ENCODE measurements at regions not wholly inside any gene's neighbourhood (a gene's known extent, or its start where the extent isn't known, plus 50 kb on each side); places are given as distances from the start of the nearest gene placed in this dataset.

DNA sequence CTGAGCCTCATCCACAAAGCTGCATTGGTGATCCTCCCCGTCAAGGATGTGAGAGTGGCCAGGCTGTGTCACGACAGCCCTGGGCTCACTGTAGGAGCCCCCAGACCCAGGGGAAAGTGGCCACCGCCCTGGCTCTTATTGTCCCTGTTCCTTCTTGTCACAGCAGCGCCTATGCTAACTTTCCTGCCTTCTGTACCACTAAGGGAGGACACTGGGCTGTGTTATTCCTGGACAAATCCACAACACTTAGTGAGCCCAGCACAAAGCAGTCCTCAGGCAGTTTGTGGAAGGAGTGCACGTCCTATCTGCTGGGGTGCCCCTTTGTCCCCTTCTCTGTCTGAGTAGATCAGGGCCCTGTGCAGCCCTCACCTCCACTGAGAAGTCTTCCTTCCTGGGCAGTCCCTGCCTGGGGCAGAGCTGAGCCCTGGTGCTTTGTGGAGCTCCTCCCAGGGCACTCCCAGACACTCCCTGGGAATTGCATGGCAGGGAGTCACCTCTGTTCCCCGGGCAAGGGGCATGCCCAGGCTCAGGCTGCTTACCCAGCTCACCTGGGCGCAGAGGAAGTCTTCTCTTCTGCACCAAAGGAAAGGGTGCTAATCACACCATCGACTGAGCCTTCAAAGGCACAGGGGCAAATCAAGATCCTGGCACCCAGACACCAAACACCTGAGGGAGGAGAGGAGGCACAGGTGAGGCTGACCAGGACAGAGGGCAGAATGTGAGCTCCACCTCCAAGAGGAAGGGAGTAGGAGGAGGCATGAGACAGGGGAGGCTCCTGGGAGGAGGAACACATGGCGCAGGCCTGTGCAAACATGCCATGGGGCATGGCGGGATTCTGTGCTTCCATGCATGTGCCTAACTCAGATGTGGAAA is 138.7 kb downstream of the KLF13 start:
- no peaks in the 10 kb centered on the region for H3K27me3 ChIP-seq (replicated peaks; ENCODE audit: insufficient read depth)
- no peaks in the 10 kb centered on the region for H3K36me3 ChIP-seq
- H3K27ac ChIP-seq = no peak overlapping the region
- no peak for ATAC-seq (ENCODE audit: insufficient number of reproducible peaks, low FRiP score, low read depth)
- TF ChIP-seq, protein P1, sequence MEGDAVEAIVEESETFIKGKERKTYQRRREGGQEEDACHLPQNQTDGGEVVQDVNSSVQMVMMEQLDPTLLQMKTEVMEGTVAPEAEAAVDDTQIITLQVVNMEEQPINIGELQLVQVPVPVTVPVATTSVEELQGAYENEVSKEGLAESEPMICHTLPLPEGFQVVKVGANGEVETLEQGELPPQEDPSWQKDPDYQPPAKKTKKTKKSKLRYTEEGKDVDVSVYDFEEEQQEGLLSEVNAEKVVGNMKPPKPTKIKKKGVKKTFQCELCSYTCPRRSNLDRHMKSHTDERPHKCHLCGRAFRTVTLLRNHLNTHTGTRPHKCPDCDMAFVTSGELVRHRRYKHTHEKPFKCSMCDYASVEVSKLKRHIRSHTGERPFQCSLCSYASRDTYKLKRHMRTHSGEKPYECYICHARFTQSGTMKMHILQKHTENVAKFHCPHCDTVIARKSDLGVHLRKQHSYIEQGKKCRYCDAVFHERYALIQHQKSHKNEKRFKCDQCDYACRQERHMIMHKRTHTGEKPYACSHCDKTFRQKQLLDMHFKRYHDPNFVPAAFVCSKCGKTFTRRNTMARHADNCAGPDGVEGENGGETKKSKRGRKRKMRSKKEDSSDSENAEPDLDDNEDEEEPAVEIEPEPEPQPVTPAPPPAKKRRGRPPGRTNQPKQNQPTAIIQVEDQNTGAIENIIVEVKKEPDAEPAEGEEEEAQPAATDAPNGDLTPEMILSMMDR (IDR thresholded peaks at IDR 0.05) = no peak
- no peak overlapping the region for H3K4me3 ChIP-seq
- H3K4me1 ChIP-seq (ENCODE audit: control insufficient read depth in 1 of 2, low read depth in 2 of 2) = peaks cover 2 to 8% of the 10 kb centered on the region in 2 donors
- no peaks in the 10 kb centered on the region for H3K9me3 ChIP-seq
- DNase-seq (ENCODE audit: low spot score) = no peak

DNA sequence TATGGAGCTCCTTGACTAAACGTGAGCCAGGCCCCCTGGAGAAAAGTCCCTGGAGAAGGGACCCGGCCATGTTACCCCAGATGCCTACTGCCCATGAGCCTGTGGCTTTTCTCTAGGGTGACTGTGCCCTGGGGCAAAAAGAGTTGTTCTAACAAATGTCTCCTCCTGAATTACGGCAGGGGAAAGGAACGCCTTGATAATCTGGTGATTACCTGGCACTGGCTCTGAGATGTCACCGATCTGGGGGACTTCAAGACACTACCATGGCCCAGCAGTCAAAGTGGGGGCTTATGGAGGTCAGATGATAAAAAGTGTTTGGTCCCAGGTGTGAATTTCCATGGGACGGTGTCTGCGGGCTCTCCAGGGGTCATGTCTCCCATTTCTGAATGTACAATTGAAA is 140.7 kb downstream of the KLF13 start:
- ATAC-seq (ENCODE audit: insufficient number of reproducible peaks, low FRiP score, low read depth) (no peak), DNase-seq (ENCODE audit: low spot score) (no peak)
- Histone ChIP-seq H3K36me3 (no peaks in the 10 kb centered on the region), H3K4me1 (ENCODE audit: control insufficient read depth in 1 of 2, low read depth in 2 of 2) (peaks cover 3 to 16% of the 10 kb centered on the region in 2 donors), H3K9me3 (no peaks in the 10 kb centered on the region), H3K27ac (no peak overlapping the region), H3K27me3 (replicated peaks; ENCODE audit: insufficient read depth) (no peaks in the 10 kb centered on the region), H3K4me3 (no peak overlapping the region)
- TF ChIP-seq, protein P1 (IDR thresholded peaks at IDR 0.05) = no peak

DNA sequence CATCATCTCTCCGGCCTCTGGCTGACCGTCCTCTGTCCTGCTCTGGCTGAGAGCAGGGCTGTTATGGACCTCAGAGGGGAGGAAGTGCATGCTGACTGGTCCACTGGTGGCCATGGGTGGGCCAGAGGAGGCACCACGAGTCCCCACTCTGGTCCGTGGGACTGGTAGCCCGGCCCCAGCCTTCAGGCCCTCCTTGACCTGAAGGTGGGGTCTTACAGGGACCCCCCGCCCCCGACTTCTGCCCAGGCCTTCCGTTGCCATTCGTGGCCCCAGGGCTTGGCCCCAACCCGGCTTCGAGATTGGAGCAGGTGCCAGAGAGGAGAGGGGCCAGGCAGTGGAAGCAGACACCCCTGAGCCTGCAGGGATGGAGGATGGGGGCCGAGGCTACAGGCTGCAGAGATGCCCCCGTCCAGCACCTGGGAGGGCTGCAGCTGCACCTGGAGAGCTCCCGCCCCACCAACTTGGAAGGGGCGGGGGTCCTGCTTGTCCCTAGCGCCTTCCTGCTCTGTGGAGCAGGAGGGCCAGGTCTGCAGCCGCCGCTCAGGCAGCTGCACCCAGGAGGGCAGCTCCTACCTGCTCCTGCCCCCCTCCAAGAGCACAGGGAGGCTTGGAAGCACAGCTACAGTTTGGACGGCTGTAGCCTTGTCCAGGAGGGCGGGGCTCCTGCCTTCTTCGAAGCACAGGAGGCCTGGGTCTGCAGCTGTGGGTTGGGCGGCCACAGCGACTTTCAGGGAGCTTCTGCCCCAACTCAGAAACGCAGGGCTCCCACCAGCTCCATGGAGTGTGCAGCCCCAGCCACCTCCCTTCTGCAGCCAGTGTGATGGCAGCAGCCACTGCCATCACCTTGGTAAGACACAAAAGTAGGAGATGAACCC is 142.5 kb downstream of the KLF13 start:
- no peaks in the 10 kb centered on the region for H3K9me3 ChIP-seq
- no peak for DNase-seq (ENCODE audit: low spot score)
- no peak overlapping the region for H3K4me3 ChIP-seq
- H3K27ac ChIP-seq = no peak overlapping the region
- TF ChIP-seq, protein P1 (IDR thresholded peaks at IDR 0.05) = no peak
- no peak for ATAC-seq (ENCODE audit: insufficient number of reproducible peaks, low FRiP score, low read depth)
- no peaks in the 10 kb centered on the region for H3K36me3 ChIP-seq
- H3K27me3 ChIP-seq (replicated peaks; ENCODE audit: insufficient read depth) = no peaks in the 10 kb centered on the region
- H3K4me1 ChIP-seq (ENCODE audit: control insufficient read depth in 1 of 2, low read depth in 2 of 2) = peaks cover 14 to 23% of the 10 kb centered on the region in 2 donors

DNA sequence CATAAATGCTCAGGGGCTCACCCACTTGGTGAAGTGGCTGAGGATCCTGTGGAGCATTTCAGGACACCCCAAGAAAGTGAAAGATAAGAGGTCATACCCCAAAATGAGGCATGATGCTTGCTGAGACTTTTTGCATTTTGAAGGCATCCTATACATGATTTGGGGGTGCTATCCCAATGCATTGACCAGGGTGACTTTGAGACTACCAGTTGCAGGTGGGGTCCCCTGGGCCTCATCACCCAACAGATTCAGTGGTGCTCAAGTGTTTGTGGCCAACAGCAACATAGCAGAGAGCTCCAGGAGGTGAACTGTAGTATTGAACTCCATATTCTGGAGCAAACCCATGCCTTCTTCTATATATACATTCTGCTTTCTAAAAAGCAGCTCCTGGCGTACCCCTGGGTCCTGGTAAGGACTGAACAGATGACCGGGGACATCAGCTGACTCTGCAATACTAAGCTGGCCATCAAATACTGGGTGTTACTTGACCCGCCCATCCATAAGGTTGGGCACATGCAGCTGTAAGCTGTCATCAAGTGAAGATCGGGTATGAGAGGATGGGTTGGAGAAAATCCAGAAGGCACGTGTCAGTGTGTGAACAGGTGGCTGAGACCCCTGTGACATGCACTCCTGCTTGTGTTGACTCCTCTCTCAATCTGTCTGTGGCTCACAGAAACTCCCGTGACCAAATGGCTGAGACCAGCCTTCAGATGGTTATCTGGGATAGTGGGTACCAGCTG is 143.3 kb downstream of the KLF13 start:
- no peaks in the 10 kb centered on the region for H3K36me3 ChIP-seq
- peaks cover 14 to 23% of the 10 kb centered on the region in 2 donors for H3K4me1 ChIP-seq (ENCODE audit: control insufficient read depth in 1 of 2, low read depth in 2 of 2)
- TF ChIP-seq, protein P1 (IDR thresholded peaks at IDR 0.05) = no peak
- ATAC-seq (ENCODE audit: insufficient number of reproducible peaks, low FRiP score, low read depth) (no peak), DNase-seq (ENCODE audit: low spot score) (no peak)
- no peak overlapping the region for H3K27ac ChIP-seq
- no peaks in the 10 kb centered on the region for H3K9me3 ChIP-seq
- no peak overlapping the region for H3K4me3 ChIP-seq
- no peaks in the 10 kb centered on the region for H3K27me3 ChIP-seq (replicated peaks; ENCODE audit: insufficient read depth)
